Spleen (tissue), 7 donors: ENCODE measurements at regions not wholly inside any gene's neighbourhood (a gene's known extent, or its start where the extent isn't known, plus 50 kb on each side); places are given as distances from the start of the nearest gene placed in this dataset.

Experiments used
- POLR2A ChIP-seq, 3 donors: fragments of 450-650 bp; IDR thresholded peaks; one replicate each; pipeline ENCODE4 v1.5.1; 2017; ENCODE audit warnings: antibody characterized with exemption in 3 of 3, mild to moderate bottlenecking in 1 of 3
- TF ChIP-seq, protein P1 (sequence below), 11 experiments: fragments of 200-600 bp in 7 of 11; fragments of 450-650 bp in 4 of 11; sonication (generic) in 4 of 11; IDR thresholded peaks in 8 of 11; conservative IDR thresholded peaks in 3 of 11; 1 replicate in 7 of 11; 2 replicates in 4 of 11; pipeline versions ENCODE4 v1.4.0 to v1.8.0; 2016 to 2021; ENCODE audit warnings: antibody characterized with exemption in 11 of 11, inconsistent platforms in 4 of 11, mild to moderate bottlenecking in 1 of 11
- donor health status: DM: no; HTN: no; CAD: no; lungs with moderate emphysema.
- donor health status: DM: no; HTN: no; CAD: no.
- donor health status: DM: no; HTN: no; CAD: no.

DNA sequence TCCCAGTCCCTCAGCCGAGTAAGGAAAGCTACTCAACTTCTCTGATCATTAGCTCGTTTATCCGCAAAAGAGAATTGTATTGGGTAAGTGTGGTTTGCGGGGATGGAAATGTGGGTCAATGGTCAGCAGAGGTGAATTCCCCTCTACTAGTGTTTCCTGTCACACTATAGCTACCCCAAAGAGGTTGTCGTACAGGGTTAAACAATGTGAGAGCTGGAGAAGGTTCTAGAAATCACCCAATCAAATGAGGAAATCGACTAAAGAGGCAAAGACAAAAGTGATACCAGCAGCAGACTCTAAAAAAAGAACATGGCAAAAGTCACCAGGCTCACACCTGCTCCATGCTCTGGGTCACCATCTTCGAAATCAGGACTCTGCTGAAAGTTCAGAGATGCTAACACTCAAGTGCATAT, 144.7 kb upstream of the ITGA4 start:
- TF ChIP-seq POLR2A (IDR thresholded peaks at IDR 0.05), result no peak
- TF ChIP-seq, protein P1, sequence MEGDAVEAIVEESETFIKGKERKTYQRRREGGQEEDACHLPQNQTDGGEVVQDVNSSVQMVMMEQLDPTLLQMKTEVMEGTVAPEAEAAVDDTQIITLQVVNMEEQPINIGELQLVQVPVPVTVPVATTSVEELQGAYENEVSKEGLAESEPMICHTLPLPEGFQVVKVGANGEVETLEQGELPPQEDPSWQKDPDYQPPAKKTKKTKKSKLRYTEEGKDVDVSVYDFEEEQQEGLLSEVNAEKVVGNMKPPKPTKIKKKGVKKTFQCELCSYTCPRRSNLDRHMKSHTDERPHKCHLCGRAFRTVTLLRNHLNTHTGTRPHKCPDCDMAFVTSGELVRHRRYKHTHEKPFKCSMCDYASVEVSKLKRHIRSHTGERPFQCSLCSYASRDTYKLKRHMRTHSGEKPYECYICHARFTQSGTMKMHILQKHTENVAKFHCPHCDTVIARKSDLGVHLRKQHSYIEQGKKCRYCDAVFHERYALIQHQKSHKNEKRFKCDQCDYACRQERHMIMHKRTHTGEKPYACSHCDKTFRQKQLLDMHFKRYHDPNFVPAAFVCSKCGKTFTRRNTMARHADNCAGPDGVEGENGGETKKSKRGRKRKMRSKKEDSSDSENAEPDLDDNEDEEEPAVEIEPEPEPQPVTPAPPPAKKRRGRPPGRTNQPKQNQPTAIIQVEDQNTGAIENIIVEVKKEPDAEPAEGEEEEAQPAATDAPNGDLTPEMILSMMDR (IDR thresholded peaks at IDR 0.05 in 8 of 11, conservative IDR thresholded peaks at IDR 0.05 in 3 of 11), result no peak
